ENCODE measurements at regions not wholly inside any gene's neighbourhood (a gene's known extent, or its start where the extent isn't known, plus 50 kb on each side); places are given as distances from the start of the nearest gene placed in this dataset.
"Not testable (repeated sequence)": the region's sequence is repeated elsewhere in the genome, so short reads cannot be mapped to it uniquely, and the experiment has no call there.

GRCh38 chr3:187533797-187534196 lies 136.4 kb downstream of the SST start:
- no peak for DNase-seq

DNA sequence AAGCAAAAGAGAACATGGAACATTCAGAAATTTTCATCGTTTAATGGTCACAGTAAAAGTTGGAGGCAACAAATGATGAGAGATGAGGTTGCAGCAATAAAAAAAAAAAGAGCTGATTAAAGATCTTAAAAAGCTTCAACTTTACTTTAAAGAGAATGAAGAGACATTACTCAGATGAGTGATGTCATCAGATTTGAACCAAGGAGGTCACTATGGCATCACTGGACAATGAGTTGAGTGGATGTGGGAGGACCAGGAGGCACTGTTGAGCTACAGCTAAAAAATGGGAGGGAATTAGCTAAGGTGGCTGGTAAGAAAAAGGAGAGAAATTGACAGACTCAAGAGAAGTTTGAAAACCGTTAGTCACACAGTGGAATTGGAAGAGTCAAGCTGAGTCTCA lies 138.4 kb downstream of the SST start:
- no peak for DNase-seq

- no peak for DNase-seq
Measured at GRCh38 chr3:187522890-187523289, 147.3 kb downstream of the SST start.

GRCh38 chr3:187522293-187522692 lies 147.9 kb downstream of the SST start:
- no peak for DNase-seq

DNA sequence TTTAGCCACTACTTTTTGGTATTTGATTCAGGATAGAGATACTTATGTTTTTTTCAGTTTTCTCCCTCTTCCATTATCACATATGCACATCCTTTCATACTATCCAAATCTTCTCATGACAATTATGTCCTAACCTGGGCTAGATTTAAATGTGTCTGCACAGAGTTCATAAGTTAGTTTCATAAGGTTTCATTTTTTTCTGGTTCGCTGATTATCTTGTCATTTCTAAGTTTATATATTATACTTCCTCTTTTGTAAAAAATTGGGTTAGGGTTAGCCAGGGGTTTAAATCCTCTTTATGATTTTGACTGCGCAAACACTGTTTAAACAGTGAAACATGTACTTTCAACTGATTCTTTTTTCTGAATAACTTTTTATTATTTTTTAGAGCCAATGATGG lies 148.6 kb downstream of the SST start:
- no peak for DNase-seq

- DNase-seq, result no peak
Measured at GRCh38 chr3:187520027-187520945, 149.9 kb downstream of the SST start.

DNA sequence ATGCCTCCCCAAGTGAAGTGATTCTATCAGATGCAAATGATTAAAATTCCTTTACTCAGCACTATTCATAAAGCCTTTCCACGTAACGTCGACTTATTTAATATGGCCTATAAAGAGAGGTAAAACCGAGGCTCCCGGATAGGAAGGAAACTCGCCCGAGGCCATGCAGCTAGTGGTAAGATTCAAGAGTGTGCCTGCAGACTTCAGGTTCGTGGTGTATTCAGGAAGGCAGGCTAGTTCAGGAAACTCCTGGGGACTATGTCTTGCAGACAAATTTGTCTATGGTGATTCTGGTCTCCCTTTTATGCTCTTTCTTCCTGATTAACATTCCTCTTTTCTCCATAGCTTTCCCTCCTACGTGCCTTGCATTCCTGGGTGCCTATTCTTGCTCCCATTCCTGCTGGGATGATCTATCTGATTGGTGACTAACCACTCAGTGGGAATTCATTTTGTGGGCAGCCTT lies 150.7 kb downstream of the SST start:
- DNase-seq, result no peak

GRCh38 chr3:187518616-187519015 lies 150.4 kb downstream of the RTP4 start:
- DNase-seq, result no peak

DNA sequence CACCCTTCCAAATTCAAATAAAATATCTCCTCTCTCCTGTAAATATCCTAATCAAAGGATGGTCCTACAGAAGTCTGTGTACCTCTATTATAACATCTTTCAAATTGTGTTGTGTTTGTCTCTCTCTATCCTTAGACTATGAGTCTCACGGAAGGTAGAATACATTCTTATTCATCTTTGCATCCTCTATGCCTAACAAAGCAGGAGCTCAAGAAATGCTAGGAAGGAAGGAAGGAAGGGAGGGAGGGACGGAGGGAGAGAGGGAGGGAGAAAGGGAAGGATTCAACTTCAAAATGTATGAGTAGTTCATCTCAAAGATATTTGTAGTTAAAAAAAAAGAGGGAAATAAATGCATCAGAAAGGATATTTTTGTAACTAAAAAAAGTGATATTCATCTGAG lies 150.0 kb downstream of the RTP4 start:
- DNase-seq, result no peak

DNA sequence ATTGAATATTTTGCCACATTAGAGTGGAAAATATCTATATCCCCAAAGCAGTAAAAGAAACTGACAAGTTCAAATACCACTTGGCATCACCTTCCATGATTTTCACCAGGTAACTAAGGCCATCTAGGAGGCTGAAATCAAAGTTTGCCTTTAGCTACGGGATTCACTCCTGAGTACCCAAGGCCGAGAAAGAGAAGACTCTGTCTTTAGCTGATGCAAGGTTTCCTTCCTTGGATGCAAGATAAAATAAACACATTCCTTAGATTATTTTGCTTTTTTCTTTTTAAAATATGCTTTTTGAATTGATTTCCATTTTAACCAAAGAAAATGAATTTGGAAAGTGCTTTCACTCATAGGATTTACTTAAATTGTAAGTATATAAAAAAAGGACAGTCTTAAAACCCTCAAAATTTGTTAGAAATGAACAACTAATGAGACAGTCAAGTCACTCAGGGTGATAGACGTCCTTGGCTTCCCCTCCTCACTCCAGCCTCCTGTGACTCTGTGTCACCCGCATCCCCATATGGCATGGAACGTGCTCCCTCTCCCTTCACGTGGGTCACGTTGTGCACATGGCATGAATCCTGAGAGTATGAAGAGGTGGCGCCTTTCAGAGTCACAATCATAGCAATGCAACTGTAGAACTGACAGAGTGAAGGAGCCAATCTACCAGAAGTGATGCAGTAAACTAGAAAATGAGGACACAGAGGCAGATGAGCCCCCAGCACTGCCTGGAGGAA lies 148.4 kb downstream of the RTP4 start:
- DNase-seq, result no peak

- no peak for DNase-seq
Measured at GRCh38 chr3:187507905-187508304, 139.7 kb downstream of the RTP4 start.

DNA sequence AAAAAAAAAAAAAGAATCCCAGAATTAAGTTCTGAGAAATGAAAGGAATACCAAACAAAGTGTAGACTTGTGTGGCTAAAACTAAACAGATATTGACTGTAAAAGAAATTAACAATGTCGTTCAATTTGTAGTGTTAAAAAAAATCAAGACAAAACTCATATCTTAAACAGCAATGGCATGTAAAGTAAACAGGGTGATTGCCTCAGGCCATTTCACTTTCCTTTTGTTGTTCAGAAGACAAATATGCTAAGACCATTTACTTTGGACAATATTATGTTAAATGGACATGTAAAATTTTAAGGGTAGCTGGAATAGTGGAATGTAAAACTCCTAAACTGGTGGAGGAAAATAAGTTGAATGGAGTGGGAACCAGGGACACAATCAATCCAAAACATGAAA lies 139.1 kb downstream of the RTP4 start:
- no peak for DNase-seq

DNA sequence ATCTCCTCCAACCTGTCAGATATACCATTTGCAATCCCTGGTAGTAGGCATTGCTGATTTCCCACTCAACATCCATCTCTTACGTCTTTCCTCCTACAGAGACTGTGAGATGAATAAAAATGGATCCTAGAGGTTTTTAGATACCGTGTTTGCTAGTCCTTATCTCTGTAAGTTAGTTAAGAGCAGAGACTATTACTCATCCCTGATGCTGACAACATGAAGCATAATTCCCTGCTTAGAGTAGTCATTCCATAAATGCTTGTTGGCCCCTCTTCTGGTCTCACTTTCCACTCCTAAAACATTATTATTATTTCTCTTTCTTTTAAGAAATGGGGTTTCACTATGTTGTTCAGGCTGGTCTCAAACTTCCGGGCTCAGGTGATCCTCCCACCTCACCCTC lies 136.2 kb downstream of the RTP4 start:
- DNase-seq, result no peak

DNA sequence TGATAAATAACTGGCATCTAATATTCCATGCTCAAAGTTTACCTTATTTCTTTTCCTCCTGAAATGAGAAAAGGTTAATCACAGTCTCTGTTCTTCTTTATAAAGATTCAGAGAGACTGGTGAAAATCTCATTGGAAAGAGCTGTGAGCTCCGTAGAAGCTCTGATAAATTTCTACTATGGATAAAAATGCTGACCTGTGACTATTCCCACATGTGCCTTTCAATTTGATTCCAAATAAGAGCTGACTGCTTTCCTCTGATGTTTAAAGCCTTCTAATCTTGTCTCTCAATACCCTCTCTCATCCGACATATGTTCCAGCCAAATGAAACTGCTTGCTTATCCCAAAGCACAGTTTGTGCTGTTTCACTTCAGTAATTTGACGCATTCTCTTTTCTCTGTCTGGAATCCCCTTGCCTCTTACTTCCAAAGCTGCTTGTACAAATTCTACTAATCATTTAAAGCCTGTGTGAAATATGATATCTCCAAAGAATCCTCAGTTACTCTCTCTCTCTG lies 130.1 kb downstream of the RTP4 start:
- DNase-seq, result no peak

DNA sequence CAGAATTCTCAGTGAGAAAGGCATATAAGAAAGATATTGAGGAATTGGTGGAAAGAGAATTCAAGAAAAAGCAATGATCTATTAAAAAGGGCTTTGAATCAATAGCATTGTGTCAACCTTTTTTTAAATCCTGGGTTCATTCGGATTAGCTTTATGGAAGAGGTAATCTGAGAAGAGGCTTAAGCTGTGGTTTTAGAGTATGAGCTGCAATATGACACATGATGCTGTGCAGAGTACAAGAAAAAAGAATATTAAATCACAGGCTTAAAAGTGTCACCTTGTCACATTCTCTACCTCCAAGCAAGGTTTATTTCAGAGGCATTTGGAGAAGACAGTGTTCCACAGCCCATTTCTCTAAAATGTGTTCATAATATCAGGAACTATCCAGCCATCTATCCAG lies 128.9 kb downstream of the RTP4 start:
- no peak for DNase-seq

DNA sequence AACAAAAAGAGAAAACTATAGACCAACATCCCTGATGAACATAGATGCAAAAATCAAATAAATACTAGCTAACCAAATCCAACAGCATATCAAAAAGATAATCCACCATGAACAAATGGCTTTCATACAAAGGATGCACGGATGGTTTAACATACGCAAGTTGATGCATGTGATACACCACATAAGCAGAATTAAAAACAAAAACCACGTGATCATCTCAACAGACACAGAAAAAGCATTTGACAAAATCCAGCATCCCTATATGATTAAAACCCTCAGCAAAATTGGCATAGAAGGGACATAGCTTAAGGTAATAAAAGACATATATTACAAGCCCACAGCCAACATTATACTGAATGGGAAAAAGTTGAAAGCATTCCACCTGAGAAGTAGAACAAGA lies 125.9 kb downstream of the RTP4 start:
- DNase-seq, result not testable (repeated sequence)

- DNase-seq, result no peak
Measured at GRCh38 chr3:187491371-187491770, 123.2 kb downstream of the RTP4 start.

DNA sequence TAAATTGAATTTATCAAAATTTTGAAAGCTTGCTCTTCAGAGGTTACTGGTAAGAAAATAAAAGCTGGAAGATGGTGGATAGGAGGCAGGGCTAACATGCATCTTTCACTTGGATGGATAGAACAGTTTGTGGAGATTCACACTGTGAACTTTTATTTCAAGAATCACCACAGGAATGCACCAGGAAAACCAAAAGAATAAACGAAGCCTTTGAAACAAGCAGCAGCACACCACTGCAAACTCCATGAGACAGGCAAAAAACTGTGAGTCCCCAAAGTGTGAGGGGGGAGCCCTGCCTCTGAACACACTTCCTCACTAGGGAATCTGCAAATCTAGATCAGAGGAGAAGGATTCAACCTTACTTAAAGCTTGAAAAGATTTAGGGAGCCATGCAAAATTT lies 122.2 kb downstream of the RTP4 start:
- DNase-seq, result no peak

DNA sequence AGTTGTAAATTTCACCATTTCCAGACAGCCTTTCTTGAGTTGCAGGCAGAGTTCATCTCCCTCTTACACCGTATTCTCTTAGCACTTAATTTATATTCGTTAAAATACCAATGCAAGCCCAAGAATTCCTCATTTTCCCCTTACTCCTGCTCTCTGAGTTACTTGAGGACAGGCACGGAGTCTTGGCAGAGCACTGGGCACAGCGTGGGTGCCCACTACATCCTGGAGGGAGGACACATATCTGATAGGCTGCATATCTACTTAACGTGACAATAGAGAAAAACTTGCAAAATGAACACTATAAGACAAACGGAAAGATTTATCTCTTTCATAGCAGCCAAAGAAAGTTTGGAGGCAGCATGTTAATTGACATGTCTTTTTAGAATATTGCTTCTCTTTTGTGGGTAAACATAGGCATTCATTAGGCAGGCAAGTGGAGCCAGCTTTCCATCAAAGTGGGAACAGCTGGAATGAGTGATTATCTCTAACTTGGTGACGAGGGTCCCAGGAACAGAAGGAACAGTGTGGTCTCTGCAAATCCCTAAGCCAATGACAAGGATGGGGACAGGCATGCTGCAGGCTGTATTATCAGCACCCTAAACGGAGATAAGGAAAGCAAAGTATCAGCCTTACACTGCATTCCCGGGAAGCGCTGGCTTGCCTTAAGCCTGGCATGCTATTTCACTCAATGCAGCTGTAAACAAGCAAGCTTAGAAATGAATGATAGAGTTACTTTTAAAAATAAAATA lies 116.5 kb downstream of the RTP4 start:
- DNase-seq, result no peak

DNA sequence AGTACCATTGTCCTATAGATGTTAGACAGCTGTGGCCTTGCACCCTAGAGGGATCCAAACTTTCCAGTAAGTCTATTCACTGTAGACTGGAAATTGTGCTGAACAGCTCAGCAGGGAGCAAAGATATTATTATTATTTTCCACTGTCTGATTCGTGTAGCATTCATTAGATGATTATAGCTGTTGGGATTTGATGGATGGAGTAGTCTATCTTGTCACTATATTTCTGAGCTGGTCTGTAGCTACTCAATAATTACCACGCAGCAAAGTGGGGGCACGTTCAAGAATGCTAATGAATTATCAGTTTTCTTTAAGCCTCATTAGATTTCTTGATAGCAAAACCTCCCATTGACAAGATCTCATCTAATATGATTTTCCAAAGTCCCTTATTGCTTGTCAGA lies 113.2 kb downstream of the RTP4 start:
- DNase-seq, result no peak

GRCh38 chr3:187475613-187476012 lies 107.4 kb downstream of the RTP4 start:
- DNase-seq, result not testable (repeated sequence)

DNA sequence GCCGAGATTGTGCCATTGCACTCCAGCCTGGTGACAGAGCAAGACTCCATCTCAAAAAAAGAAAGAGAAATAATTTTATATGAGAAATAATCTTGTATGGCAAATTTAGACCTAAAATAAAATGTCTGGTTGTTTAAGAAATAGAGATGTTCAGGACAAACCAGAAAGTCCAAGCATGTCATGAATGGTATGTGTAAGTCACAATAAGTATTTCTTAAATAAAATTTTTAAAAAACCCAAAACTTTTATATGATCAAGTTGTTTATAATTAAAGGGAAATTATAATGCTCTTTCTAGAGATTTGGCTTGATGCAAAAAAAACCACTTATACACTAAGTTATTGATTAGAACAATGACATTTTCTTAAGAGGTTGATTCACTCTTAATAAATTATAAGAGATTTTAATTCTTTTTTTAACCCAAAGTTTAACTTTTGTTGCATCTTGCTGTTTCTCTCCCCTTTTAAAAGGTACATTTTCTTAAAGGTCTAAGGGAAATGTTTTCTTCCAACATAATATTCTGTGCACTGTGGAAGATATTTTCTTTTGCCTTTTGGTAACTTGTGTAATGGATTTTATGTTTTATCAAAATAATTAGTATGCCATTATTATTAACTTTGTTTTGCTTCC lies 105.7 kb downstream of the RTP4 start:
- DNase-seq, result no peak

GRCh38 chr3:187466306-187466705 lies 98.1 kb downstream of the RTP4 start:
- not testable (repeated sequence) for DNase-seq
